ENCODE measurements at regions not wholly inside any gene's neighbourhood (a gene's known extent, or its start where the extent isn't known, plus 50 kb on each side); places are given as distances from the start of the nearest gene placed in this dataset.

DNA sequence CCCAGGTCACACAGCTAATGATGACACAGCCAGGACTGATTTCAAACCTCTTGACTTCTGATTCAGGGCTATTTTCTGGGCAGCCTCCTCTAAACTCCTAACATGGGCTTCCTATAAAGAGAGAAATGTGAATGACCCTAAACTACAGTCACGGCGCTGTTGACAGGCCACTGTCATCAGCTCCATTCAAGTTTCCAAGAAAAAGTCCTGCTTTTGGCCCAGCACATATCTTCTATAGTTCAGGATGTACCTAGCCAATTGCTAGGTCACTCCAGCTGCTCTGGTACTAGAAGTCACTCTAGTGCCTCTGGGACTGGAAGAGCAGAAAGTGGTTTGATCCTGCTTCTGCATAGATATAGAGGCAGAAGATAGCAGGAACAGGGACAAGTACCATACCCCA, 64.9 kb upstream of the TARS1 start:
- TF ChIP-seq, protein P1, sequence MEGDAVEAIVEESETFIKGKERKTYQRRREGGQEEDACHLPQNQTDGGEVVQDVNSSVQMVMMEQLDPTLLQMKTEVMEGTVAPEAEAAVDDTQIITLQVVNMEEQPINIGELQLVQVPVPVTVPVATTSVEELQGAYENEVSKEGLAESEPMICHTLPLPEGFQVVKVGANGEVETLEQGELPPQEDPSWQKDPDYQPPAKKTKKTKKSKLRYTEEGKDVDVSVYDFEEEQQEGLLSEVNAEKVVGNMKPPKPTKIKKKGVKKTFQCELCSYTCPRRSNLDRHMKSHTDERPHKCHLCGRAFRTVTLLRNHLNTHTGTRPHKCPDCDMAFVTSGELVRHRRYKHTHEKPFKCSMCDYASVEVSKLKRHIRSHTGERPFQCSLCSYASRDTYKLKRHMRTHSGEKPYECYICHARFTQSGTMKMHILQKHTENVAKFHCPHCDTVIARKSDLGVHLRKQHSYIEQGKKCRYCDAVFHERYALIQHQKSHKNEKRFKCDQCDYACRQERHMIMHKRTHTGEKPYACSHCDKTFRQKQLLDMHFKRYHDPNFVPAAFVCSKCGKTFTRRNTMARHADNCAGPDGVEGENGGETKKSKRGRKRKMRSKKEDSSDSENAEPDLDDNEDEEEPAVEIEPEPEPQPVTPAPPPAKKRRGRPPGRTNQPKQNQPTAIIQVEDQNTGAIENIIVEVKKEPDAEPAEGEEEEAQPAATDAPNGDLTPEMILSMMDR (IDR thresholded peaks at IDR 0.05; ENCODE audit: borderline replicate concordance, extremely low read depth, low read length, poor library complexity, severe bottlenecking): no peak
- TF ChIP-seq EZH2 (IDR thresholded peaks at IDR 0.05; ENCODE audit: borderline replicate concordance, low read depth, low read length, severe bottlenecking): no peak
